ENCODE measurements at regions not wholly inside any gene's neighbourhood (a gene's known extent, or its start where the extent isn't known, plus 50 kb on each side); places are given as distances from the start of the nearest gene placed in this dataset.

DNA sequence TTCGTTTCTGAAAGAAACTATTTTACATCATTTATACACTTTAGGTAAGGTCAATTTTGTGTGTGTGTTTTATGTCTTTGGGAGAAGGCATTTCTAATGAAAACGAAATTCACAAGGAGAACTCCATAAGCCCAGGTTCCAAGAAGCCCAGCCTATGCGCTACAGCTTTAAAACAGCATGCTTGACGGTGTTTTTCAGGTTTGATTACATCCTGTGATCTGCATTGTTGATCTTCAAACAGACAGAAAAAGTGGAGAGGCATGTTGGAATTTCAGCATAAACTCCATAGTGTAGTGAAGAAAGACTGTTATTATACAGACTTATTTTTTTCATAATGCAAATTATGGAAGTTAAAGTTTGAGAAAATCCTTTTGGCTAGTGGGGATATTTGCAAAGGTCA, 187.6 kb downstream of the TEX36 start:
- POLR2A ChIA-PET (ENCODE audit: low non-redundant PET): no interaction called here
- H3K4me3 ChIP-seq (ENCODE audit: low read depth, low read length, poor library complexity, severe bottlenecking): no peak overlapping the region
- TF ChIP-seq, protein P1, sequence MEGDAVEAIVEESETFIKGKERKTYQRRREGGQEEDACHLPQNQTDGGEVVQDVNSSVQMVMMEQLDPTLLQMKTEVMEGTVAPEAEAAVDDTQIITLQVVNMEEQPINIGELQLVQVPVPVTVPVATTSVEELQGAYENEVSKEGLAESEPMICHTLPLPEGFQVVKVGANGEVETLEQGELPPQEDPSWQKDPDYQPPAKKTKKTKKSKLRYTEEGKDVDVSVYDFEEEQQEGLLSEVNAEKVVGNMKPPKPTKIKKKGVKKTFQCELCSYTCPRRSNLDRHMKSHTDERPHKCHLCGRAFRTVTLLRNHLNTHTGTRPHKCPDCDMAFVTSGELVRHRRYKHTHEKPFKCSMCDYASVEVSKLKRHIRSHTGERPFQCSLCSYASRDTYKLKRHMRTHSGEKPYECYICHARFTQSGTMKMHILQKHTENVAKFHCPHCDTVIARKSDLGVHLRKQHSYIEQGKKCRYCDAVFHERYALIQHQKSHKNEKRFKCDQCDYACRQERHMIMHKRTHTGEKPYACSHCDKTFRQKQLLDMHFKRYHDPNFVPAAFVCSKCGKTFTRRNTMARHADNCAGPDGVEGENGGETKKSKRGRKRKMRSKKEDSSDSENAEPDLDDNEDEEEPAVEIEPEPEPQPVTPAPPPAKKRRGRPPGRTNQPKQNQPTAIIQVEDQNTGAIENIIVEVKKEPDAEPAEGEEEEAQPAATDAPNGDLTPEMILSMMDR (conservative IDR thresholded peaks at IDR 0.05; ENCODE audit: low read depth, low read length): no peak
- no peak for TF ChIP-seq EZH2 (IDR thresholded peaks at IDR 0.05; ENCODE audit: borderline replicate concordance, low read depth, low read length, poor library complexity, severe bottlenecking)
- intact Hi-C loops (cut with micrococcal nuclease; ENCODE audit: unreplicated experiment): no loop called here
- no peaks in the 10 kb centered on the region for H3K9me3 ChIP-seq (ENCODE audit: low read depth, low read length, poor library complexity, severe bottlenecking)
- H3K4me1 ChIP-seq (ENCODE audit: insufficient read depth, low read length, poor library complexity, severe bottlenecking): no peaks in the 10 kb centered on the region
- no TSS peak for BruUV-seq (replicated peaks)
- DNase-seq (ENCODE audit: low spot score): no peak
- H3K27ac ChIP-seq (ENCODE audit: low read depth, low read length, poor library complexity, severe bottlenecking): no peak overlapping the region
- CTCF ChIA-PET: no interaction called here
- H3K27me3 ChIP-seq (replicated peaks; ENCODE audit: insufficient read depth, low read depth, low read length, poor library complexity): peaks cover 39% of the 10 kb centered on the region
- H3K36me3 ChIP-seq (ENCODE audit: insufficient read depth, low read length, poor library complexity, severe bottlenecking): no peaks in the 10 kb centered on the region

DNA sequence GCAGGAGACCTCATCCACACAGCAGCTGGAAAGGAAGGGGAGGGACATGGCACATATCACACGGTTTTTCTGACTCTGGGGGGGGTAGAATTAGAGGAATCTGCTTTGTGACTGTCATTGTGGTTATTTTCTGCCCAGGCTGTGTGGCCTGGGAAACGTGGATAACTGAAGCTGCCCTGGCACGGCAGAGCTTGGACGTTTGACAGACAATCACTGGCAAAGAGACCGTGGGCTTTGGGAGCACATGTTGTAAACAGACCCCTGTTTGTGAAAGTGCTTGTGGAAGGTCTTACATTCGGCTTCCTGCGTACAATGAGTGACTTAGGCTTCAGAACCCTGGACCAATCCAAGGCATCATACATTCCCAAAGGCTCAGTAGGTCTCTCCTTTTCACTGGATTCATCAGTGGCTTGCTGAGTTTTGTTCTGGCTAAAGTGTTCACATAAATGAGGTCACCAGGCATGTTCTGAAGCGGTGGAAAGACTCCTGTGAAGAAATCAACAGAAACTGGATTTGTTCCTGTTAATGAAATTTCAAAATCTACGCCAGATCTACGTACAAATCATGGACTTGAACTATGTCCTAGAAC, 188.2 kb downstream of the TEX36 start:
- BruUV-seq (replicated peaks): no TSS peak
- Histone ChIP-seq H3K27ac (ENCODE audit: low read depth, low read length, poor library complexity, severe bottlenecking) (no peak overlapping the region), H3K36me3 (ENCODE audit: insufficient read depth, low read length, poor library complexity, severe bottlenecking) (no peaks in the 10 kb centered on the region), H3K9me3 (ENCODE audit: low read depth, low read length, poor library complexity, severe bottlenecking) (no peaks in the 10 kb centered on the region), H3K4me3 (ENCODE audit: low read depth, low read length, poor library complexity, severe bottlenecking) (no peak overlapping the region), H3K4me1 (ENCODE audit: insufficient read depth, low read length, poor library complexity, severe bottlenecking) (no peaks in the 10 kb centered on the region), H3K27me3 (replicated peaks; ENCODE audit: insufficient read depth, low read depth, low read length, poor library complexity) (peaks cover 45% of the 10 kb centered on the region)
- no peak for TF ChIP-seq EZH2 (IDR thresholded peaks at IDR 0.05; ENCODE audit: borderline replicate concordance, low read depth, low read length, poor library complexity, severe bottlenecking)
- TF ChIP-seq, protein P1 (conservative IDR thresholded peaks at IDR 0.05; ENCODE audit: low read depth, low read length): no peak
- ChIA-PET CTCF (no interaction called here), POLR2A (ENCODE audit: low non-redundant PET) (no interaction called here)
- no peak for DNase-seq (ENCODE audit: low spot score)
- intact Hi-C loops (cut with micrococcal nuclease; ENCODE audit: unreplicated experiment): no loop called here

DNA sequence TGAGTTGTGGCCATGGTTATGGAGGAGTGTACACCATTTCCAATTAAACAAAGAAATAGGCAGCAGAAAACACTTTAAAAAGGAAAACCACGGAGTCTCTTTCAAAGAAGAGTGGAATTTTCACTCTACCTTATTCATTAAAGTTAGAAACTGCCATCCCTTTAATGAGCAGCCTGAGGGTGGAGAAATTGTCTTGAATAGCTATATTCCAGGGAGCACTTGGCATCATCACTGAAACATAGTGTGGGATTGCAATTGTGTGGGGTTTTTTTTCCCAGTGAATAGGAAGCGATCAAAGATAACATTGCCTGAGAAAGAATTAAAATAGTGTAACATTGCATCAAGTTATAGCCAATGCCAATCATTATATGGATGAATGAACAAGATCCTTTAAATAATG, 191.6 kb downstream of the TEX36 start:
- ChIA-PET POLR2A (ENCODE audit: low non-redundant PET) (no interaction called here), CTCF (no interaction called here)
- Histone ChIP-seq H3K27ac (ENCODE audit: low read depth, low read length, poor library complexity, severe bottlenecking) (no peak overlapping the region), H3K9me3 (ENCODE audit: low read depth, low read length, poor library complexity, severe bottlenecking) (no peaks in the 10 kb centered on the region), H3K27me3 (replicated peaks; ENCODE audit: insufficient read depth, low read depth, low read length, poor library complexity) (peaks cover 40% of the 10 kb centered on the region), H3K36me3 (ENCODE audit: insufficient read depth, low read length, poor library complexity, severe bottlenecking) (no peaks in the 10 kb centered on the region), H3K4me1 (ENCODE audit: insufficient read depth, low read length, poor library complexity, severe bottlenecking) (no peaks in the 10 kb centered on the region), H3K4me3 (ENCODE audit: low read depth, low read length, poor library complexity, severe bottlenecking) (no peak overlapping the region)
- no TSS peak for BruUV-seq (replicated peaks)
- TF ChIP-seq, protein P1 (conservative IDR thresholded peaks at IDR 0.05; ENCODE audit: low read depth, low read length): no peak
- no peak for TF ChIP-seq EZH2 (IDR thresholded peaks at IDR 0.05; ENCODE audit: borderline replicate concordance, low read depth, low read length, poor library complexity, severe bottlenecking)
- intact Hi-C loops (cut with micrococcal nuclease; ENCODE audit: unreplicated experiment): no loop called here
- DNase-seq (ENCODE audit: low spot score): no peak
